Neural cell (in vitro differentiated cells): ENCODE measurements at regions not wholly inside any gene's neighbourhood (a gene's known extent, or its start where the extent isn't known, plus 50 kb on each side); places are given as distances from the start of the nearest gene placed in this dataset.

Experiments used
- H2AFZ ChIP-seq: fragments of 200-600, 300-800 bp; sonication (generic), shearing (Covaris generic); 2 replicates; pipeline ENCODE4 v1.6.0; 2014; ENCODE audit warnings: low read depth, mild to moderate bottlenecking, antibody characterized with exemption, low read length, moderate library complexity
- H3F3A ChIP-seq: fragments of 200-600 bp; shearing (Covaris generic); 2 replicates; pipeline ENCODE4 v1.6.1; 2016; ENCODE audit warnings: mild to moderate bottlenecking, moderate library complexity, mixed read lengths, antibody characterized with exemption, low read length; ENCODE audit not compliant: insufficient read depth, poor library complexity, severe bottlenecking
- H3K27ac ChIP-seq: fragments of 200-600, 300-800 bp; sonication (generic), shearing (Covaris generic); 2 replicates; pipeline ENCODE4 v1.5.1; 2014; ENCODE audit warnings: mild to moderate bottlenecking, low read length, moderate library complexity
- H3K27me3 ChIP-seq: fragments of 300-800, 200-600 bp; sonication (generic), shearing (Covaris generic); 2 replicates; pipeline ENCODE4 v1.6.0; 2014; ENCODE audit warnings: mild to moderate bottlenecking, low read depth, low read length, moderate library complexity; ENCODE audit not compliant: insufficient read depth
- H3K36me3 ChIP-seq: fragments of 300-800, 200-600 bp; sonication (generic), shearing (Covaris generic); 2 replicates; pipeline ENCODE4 v1.5.1; 2014; ENCODE audit warnings: mild to moderate bottlenecking, antibody characterized with exemption, low read length, moderate library complexity; ENCODE audit not compliant: insufficient read depth
- H3K4me2 ChIP-seq: fragments of 300-800, 200-600 bp; sonication (generic), shearing (Covaris generic); 2 replicates; pipeline ENCODE4 v1.6.0; 2014; ENCODE audit warnings: mild to moderate bottlenecking, low read length
- H3K4me3 ChIP-seq: fragments of 300-800, 200-600 bp; sonication (generic), shearing (Covaris generic); 2 replicates; pipeline ENCODE4 v1.5.1; 2014; ENCODE audit warnings: mild to moderate bottlenecking, low read length, moderate library complexity
- H3K79me2 ChIP-seq: fragments of 200-600 bp; shearing (Covaris generic); replicated peaks from 2 replicates; pipeline ENCODE4 v1.6.0; 2014; ENCODE audit warnings: mild to moderate bottlenecking, low read length, moderate library complexity; ENCODE audit not compliant: insufficient read depth
- H3K9ac ChIP-seq: fragments of 300-800, 200-600 bp; sonication (generic), shearing (Covaris generic); 2 replicates; pipeline ENCODE4 v1.6.1; 2016; ENCODE audit warnings: mild to moderate bottlenecking, low read length, mixed read lengths
- H3K9me2 ChIP-seq: fragments of 200-600 bp; shearing (Covaris generic); 2 replicates; pipeline ENCODE4 v1.6.1; 2016; ENCODE audit warnings: mild to moderate bottlenecking, low read length, mixed read lengths; ENCODE audit not compliant: insufficient read depth
- H3K9me3 ChIP-seq: fragments of 200-600, 300-800 bp; sonication (generic), shearing (Covaris generic); 2 replicates; pipeline ENCODE4 v1.6.1; 2016; ENCODE audit warnings: mild to moderate bottlenecking, mixed run types, low read length, moderate library complexity, mixed read lengths
- H4K20me1 ChIP-seq: fragments of 200-600 bp; shearing (Covaris generic); 2 replicates; pipeline ENCODE4 v1.6.1; 2016; ENCODE audit warnings: mild to moderate bottlenecking, mixed run types; ENCODE audit not compliant: insufficient read depth
- EP300 ChIP-seq: fragments of 450-650 bp; conservative IDR thresholded peaks from 2 replicates; pipeline ENCODE4 v1.6.1; 2014; ENCODE audit warnings: antibody characterized with exemption, mild to moderate bottlenecking, moderate library complexity; ENCODE audit not compliant: poor library complexity, severe bottlenecking
- EZH2 ChIP-seq: fragments of 200-600, 300-800 bp; shearing (Covaris generic), sonication (generic); IDR thresholded peaks from 2 replicates; pipeline ENCODE4 v1.6.1; 2014; ENCODE audit warnings: antibody characterized with exemption, low read length, borderline replicate concordance, mild to moderate bottlenecking; ENCODE audit not compliant: insufficient read depth, poor library complexity, severe bottlenecking
- MXI1 ChIP-seq: fragments of 450-650 bp; conservative IDR thresholded peaks from 2 replicates; pipeline ENCODE4 v1.6.1; 2014; ENCODE audit warnings: antibody characterized with exemption, mild to moderate bottlenecking; ENCODE audit not compliant: poor library complexity, severe bottlenecking
- POLR2AphosphoS5 ChIP-seq: IDR thresholded peaks from 2 replicates; pipeline ENCODE4 v1.6.1; 2012
- RAD21 ChIP-seq: fragments of 450-650 bp; conservative IDR thresholded peaks from 2 replicates; pipeline ENCODE4 v1.6.1; 2014; ENCODE audit warnings: antibody characterized with exemption, mild to moderate bottlenecking, moderate library complexity
- SMC3 ChIP-seq: fragments of 450-650 bp; conservative IDR thresholded peaks from 2 replicates; pipeline ENCODE4 v1.6.1; 2014; ENCODE audit warnings: antibody characterized with exemption, mild to moderate bottlenecking, moderate library complexity; ENCODE audit not compliant: poor library complexity
- TAF1 ChIP-seq: IDR thresholded peaks from 2 replicates; pipeline ENCODE4 v1.6.1; 2012; ENCODE audit warnings: low read depth
- TF ChIP-seq, protein P1 (sequence below): IDR thresholded peaks from 2 replicates; pipeline ENCODE4 v1.6.1; 2012; ENCODE audit warnings: borderline replicate concordance
- TF ChIP-seq, protein P2 (sequence below): fragments of 450-650 bp; IDR thresholded peaks from 2 replicates; pipeline ENCODE4 v1.5.1; 2014; ENCODE audit warnings: antibody characterized with exemption, mild to moderate bottlenecking, moderate library complexity; ENCODE audit not compliant: poor library complexity, severe bottlenecking

DNA sequence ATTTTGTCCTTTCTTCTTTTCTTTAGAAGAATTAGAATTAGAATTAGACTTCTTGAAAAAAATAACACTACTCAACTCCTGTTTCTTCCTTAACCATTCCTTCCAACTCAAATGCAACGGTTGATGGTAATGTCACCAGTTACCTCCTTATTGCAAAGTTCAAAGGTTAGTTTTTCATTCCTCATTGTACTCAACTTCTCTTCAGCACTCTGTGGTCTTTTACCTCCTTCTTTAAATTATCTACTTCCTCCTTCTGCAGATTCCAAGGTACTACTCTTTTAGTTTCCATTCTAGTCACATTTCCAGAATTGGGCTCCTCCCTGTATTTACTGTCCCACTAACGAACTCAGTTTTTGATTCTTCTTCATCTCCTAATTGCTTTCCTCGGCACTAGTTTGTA, 700.7 kb downstream of the SATB2 start:
- no peak overlapping the region for H3K4me2 ChIP-seq
- TF ChIP-seq EP300 (no peak), POLR2AphosphoS5 (no peak), MXI1 (no peak), SMC3 (no peak), EZH2 (no peak), TAF1 (no peak), RAD21 (no peak)
- TF ChIP-seq, protein P1, sequence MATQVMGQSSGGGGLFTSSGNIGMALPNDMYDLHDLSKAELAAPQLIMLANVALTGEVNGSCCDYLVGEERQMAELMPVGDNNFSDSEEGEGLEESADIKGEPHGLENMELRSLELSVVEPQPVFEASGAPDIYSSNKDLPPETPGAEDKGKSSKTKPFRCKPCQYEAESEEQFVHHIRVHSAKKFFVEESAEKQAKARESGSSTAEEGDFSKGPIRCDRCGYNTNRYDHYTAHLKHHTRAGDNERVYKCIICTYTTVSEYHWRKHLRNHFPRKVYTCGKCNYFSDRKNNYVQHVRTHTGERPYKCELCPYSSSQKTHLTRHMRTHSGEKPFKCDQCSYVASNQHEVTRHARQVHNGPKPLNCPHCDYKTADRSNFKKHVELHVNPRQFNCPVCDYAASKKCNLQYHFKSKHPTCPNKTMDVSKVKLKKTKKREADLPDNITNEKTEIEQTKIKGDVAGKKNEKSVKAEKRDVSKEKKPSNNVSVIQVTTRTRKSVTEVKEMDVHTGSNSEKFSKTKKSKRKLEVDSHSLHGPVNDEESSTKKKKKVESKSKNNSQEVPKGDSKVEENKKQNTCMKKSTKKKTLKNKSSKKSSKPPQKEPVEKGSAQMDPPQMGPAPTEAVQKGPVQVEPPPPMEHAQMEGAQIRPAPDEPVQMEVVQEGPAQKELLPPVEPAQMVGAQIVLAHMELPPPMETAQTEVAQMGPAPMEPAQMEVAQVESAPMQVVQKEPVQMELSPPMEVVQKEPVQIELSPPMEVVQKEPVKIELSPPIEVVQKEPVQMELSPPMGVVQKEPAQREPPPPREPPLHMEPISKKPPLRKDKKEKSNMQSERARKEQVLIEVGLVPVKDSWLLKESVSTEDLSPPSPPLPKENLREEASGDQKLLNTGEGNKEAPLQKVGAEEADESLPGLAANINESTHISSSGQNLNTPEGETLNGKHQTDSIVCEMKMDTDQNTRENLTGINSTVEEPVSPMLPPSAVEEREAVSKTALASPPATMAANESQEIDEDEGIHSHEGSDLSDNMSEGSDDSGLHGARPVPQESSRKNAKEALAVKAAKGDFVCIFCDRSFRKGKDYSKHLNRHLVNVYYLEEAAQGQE = no peak
- TF ChIP-seq, protein P2, sequence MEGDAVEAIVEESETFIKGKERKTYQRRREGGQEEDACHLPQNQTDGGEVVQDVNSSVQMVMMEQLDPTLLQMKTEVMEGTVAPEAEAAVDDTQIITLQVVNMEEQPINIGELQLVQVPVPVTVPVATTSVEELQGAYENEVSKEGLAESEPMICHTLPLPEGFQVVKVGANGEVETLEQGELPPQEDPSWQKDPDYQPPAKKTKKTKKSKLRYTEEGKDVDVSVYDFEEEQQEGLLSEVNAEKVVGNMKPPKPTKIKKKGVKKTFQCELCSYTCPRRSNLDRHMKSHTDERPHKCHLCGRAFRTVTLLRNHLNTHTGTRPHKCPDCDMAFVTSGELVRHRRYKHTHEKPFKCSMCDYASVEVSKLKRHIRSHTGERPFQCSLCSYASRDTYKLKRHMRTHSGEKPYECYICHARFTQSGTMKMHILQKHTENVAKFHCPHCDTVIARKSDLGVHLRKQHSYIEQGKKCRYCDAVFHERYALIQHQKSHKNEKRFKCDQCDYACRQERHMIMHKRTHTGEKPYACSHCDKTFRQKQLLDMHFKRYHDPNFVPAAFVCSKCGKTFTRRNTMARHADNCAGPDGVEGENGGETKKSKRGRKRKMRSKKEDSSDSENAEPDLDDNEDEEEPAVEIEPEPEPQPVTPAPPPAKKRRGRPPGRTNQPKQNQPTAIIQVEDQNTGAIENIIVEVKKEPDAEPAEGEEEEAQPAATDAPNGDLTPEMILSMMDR = no peak
- no peak overlapping the region for H2AFZ ChIP-seq
- H3K9ac ChIP-seq = no peak overlapping the region
- no peaks in the 10 kb centered on the region for H3K27me3 ChIP-seq
- no peaks in the 10 kb centered on the region for H3K9me3 ChIP-seq
- H3K36me3 ChIP-seq = no peaks in the 10 kb centered on the region
- H3K27ac ChIP-seq = no peak overlapping the region
- no peak overlapping the region for H3K4me3 ChIP-seq
- no peaks in the 10 kb centered on the region for H3K9me2 ChIP-seq
- no peaks in the 10 kb centered on the region for H3F3A ChIP-seq
- H3K79me2 ChIP-seq = no peaks in the 10 kb centered on the region
- H4K20me1 ChIP-seq = no peaks in the 10 kb centered on the region

DNA sequence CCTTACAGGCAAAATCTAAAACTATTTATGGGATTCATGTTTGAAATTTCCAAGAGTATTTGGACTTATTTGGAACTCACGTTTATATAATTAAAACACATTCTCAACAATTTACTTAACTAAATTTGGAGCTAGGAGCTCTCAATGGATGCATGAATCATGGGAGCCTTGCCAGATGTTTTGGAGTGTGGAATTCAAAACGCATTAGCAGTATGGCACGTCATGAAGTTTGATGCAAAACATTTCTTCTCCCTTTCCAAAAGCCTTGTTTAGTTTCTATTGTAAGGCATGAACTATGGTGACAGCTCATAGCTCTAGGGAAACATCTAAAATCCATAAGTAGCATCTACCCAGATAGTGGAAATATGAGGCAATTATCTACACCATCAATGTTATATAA, 701.6 kb downstream of the SATB2 start:
- no peak overlapping the region for H3K4me3 ChIP-seq
- H3F3A ChIP-seq = no peaks in the 10 kb centered on the region
- H2AFZ ChIP-seq = no peak overlapping the region
- no peaks in the 10 kb centered on the region for H3K36me3 ChIP-seq
- no peaks in the 10 kb centered on the region for H3K9me2 ChIP-seq
- no peak overlapping the region for H3K9ac ChIP-seq
- no peak overlapping the region for H3K27ac ChIP-seq
- no peaks in the 10 kb centered on the region for H3K9me3 ChIP-seq
- H3K4me2 ChIP-seq = no peak overlapping the region
- no peaks in the 10 kb centered on the region for H4K20me1 ChIP-seq
- no peaks in the 10 kb centered on the region for H3K27me3 ChIP-seq
- TF ChIP-seq MXI1 (no peak), EZH2 (no peak), POLR2AphosphoS5 (no peak)
- no peaks in the 10 kb centered on the region for H3K79me2 ChIP-seq

DNA sequence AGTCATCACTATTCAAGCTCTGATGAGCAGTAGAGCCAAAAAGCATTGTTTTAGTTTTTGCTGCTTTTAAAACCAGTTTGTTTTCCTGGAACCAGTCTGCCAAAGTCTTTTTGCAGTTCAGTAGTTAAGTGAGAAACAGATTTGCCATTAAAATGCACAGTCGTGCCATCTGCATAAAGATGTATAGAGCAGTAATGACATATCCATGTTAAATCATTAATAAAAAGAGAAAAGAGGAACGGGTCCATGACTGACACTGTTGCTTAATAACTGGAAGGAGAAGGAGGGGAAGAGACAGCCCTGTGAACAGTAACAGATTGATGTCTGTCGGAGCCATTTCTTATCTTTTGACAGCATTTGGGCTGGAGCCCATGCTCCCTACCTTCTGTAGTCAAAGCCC, 704.6 kb downstream of the SATB2 start:
- Histone ChIP-seq H3F3A (no peaks in the 10 kb centered on the region), H3K27me3 (no peaks in the 10 kb centered on the region), H3K9me2 (no peaks in the 10 kb centered on the region), H2AFZ (no peak overlapping the region), H3K9ac (no peak overlapping the region), H3K4me3 (no peak overlapping the region), H3K27ac (no peak overlapping the region), H3K79me2 (no peaks in the 10 kb centered on the region), H3K4me2 (no peak overlapping the region), H3K9me3 (no peaks in the 10 kb centered on the region), H4K20me1 (no peaks in the 10 kb centered on the region), H3K36me3 (no peaks in the 10 kb centered on the region)
- no peak for TF ChIP-seq POLR2AphosphoS5
- TF ChIP-seq EP300 = peak; percentile 34
- TF ChIP-seq, protein P1 = no peak
